Mesenchymal stem cell (in vitro differentiated cells and primary cell): ENCODE measurements at regions not wholly inside any gene's neighbourhood (a gene's known extent, or its start where the extent isn't known, plus 50 kb on each side); places are given as distances from the start of the nearest gene placed in this dataset.

ENCODE experiments used
- DNase-seq: peaks from one replicate; pipeline ENCODE4 v3.0.0-alpha.2; 2013
- H2AFZ ChIP-seq: one replicate; pipeline ENCODE4 v1.6.1; 2013; ENCODE audit warnings: low read depth, mild to moderate bottlenecking, control low read depth, inconsistent platforms, low read length, moderate library complexity
- H2AK5ac ChIP-seq: 2 replicates; pipeline ENCODE4 v1.6.1; 2013; ENCODE audit warnings: low read length, moderate library complexity, mild to moderate bottlenecking, inconsistent platforms; ENCODE audit not compliant: severe bottlenecking
- H2BK120ac ChIP-seq: one replicate; pipeline ENCODE4 v1.6.1; 2013; ENCODE audit warnings: low read depth, mild to moderate bottlenecking, inconsistent platforms, low read length, moderate library complexity
- H2BK12ac ChIP-seq, 2 experiments: one replicate each; pipeline ENCODE4 v1.6.1; 2013; ENCODE audit warnings: inconsistent platforms in 2 of 2, low read length in 2 of 2, mild to moderate bottlenecking in 2 of 2, moderate library complexity in 2 of 2, control low read depth in 1 of 2
- H2BK15ac ChIP-seq: one replicate; pipeline ENCODE4 v1.6.1; 2013; ENCODE audit warnings: mild to moderate bottlenecking, low read depth, inconsistent platforms; ENCODE audit not compliant: poor library complexity, severe bottlenecking
- H2BK5ac ChIP-seq: 2 replicates; pipeline ENCODE4 v1.6.1; 2013; ENCODE audit warnings: low read depth, mild to moderate bottlenecking, low read length, control low read depth, inconsistent platforms; ENCODE audit not compliant: poor library complexity, severe bottlenecking
- H3K14ac ChIP-seq, 2 experiments: one replicate each; pipeline ENCODE4 v1.6.1; 2013; ENCODE audit warnings: inconsistent platforms in 2 of 2, low read length in 2 of 2, control low read depth in 1 of 2, mild to moderate bottlenecking in 1 of 2, moderate library complexity in 1 of 2
- H3K18ac ChIP-seq, 2 experiments: one replicate each; pipeline ENCODE4 v1.6.1; 2013; ENCODE audit warnings: inconsistent platforms in 2 of 2, low read length in 2 of 2, control low read depth in 1 of 2, low read depth in 1 of 2, mild to moderate bottlenecking in 1 of 2
- H3K23ac ChIP-seq, 2 experiments: one replicate each; pipeline ENCODE4 v1.6.1; 2013; ENCODE audit warnings: inconsistent platforms in 2 of 2, low read length in 2 of 2, mild to moderate bottlenecking in 2 of 2, moderate library complexity in 2 of 2, control low read depth in 1 of 2
- H3K27ac ChIP-seq: 2 replicates; pipeline ENCODE4 v1.5.1; 2013; ENCODE audit warnings: mild to moderate bottlenecking, moderate library complexity, low read length, control low read depth, inconsistent platforms; ENCODE audit not compliant: poor library complexity, severe bottlenecking
- H3K27me3 ChIP-seq, 2 experiments: 2 replicates each; pipeline versions ENCODE4 v1.6.1 to v1.7.0; 2013; ENCODE audit warnings: low read length in 2 of 2, mild to moderate bottlenecking in 2 of 2, moderate library complexity in 2 of 2, control low read depth in 1 of 2, inconsistent platforms in 1 of 2; ENCODE audit not compliant: control insufficient read depth in 1 of 2, insufficient read depth in 1 of 2
- H3K36me3 ChIP-seq, 2 experiments: 2 replicates each; pipeline versions ENCODE4 v1.6.1 to v1.7.0; 2013; ENCODE audit warnings: low read length in 2 of 2, control low read depth in 1 of 2, inconsistent platforms in 1 of 2, low read depth in 1 of 2, mild to moderate bottlenecking in 1 of 2; ENCODE audit not compliant: insufficient read depth in 2 of 2, control insufficient read depth in 1 of 2
- H3K4ac ChIP-seq, 2 experiments: one replicate each; pipeline ENCODE4 v1.6.1; 2013; ENCODE audit warnings: inconsistent platforms in 2 of 2, low read length in 2 of 2, mild to moderate bottlenecking in 2 of 2, moderate library complexity in 2 of 2, control low read depth in 1 of 2, low read depth in 1 of 2
- H3K4me1 ChIP-seq: 2 replicates; pipeline ENCODE4 v1.6.1; 2013; ENCODE audit warnings: low read depth, low read length, control low read depth; ENCODE audit not compliant: control insufficient read depth, insufficient read depth
- H3K4me2 ChIP-seq: 2 replicates; pipeline ENCODE4 v1.6.1; 2013; ENCODE audit warnings: low read length, mild to moderate bottlenecking, inconsistent platforms; ENCODE audit not compliant: poor library complexity, severe bottlenecking
- H3K4me3 ChIP-seq, 2 experiments: 2 replicates each; pipeline versions ENCODE4 v1.5.1 to v1.7.0; 2013; ENCODE audit warnings: low read length in 2 of 2, mild to moderate bottlenecking in 2 of 2, control low read depth in 1 of 2, low read depth in 1 of 2; ENCODE audit not compliant: insufficient read depth in 1 of 2
- H3K79me1 ChIP-seq: replicated peaks from 2 replicates; pipeline ENCODE4 v1.6.1; 2013; ENCODE audit warnings: mild to moderate bottlenecking, control low read depth, low read length, inconsistent platforms; ENCODE audit not compliant: poor library complexity, severe bottlenecking
- H3K9ac ChIP-seq: 2 replicates; pipeline ENCODE4 v1.7.0; 2013; ENCODE audit warnings: mild to moderate bottlenecking, low read length, moderate library complexity
- H3K9me3 ChIP-seq: 2 replicates; pipeline ENCODE4 v1.7.0; 2013; ENCODE audit warnings: mild to moderate bottlenecking, low read length; ENCODE audit not compliant: control insufficient read depth
- H4K8ac ChIP-seq: one replicate; pipeline ENCODE4 v1.6.1; 2013; ENCODE audit warnings: inconsistent platforms, mild to moderate bottlenecking, low read length, moderate library complexity
- H4K91ac ChIP-seq: one replicate; pipeline ENCODE4 v1.6.1; 2013; ENCODE audit warnings: mild to moderate bottlenecking, low read length, inconsistent platforms
- WGBS: methylation state at CpG from one replicate; pipeline ENCODE4 v1.1.7; 2013; ENCODE audit warnings: mixed read lengths; 5-methylcytosine and 5-hydroxymethylcytosine counted together

- Histone ChIP-seq H3K27me3 (no peaks in the 10 kb centered on the region), H2BK15ac (no peak overlapping the region), H3K4me1 (no peaks in the 10 kb centered on the region), H3K4ac (no peak overlapping the region), H3K36me3 (no peaks in the 10 kb centered on the region), H2BK12ac (peak overlapping the region in 1 of 2 experiments; percentile 19), H3K79me1 (no peaks in the 10 kb centered on the region), H2BK5ac (no peak overlapping the region), H2AK5ac (no peak overlapping the region), H4K8ac (no peak overlapping the region), H3K4me2 (no peak overlapping the region), H4K91ac (no peak overlapping the region), H3K9me3 (no peaks in the 10 kb centered on the region), H3K18ac (no peak overlapping the region), H2BK120ac (no peak overlapping the region), H3K23ac (no peak overlapping the region), H3K9ac (no peak overlapping the region), H2AFZ (no peak overlapping the region), H3K14ac (no peak overlapping the region), H3K27ac (no peak overlapping the region), H3K4me3 (no peak overlapping the region)
- no peak for DNase-seq
- WGBS: 72% methylated on average over 2 of the region's 2 CpGs
Measured at GRCh38 chr13:47080621-47081020, 183.8 kb upstream of the HTR2A start.

GRCh38 chr13:47076500-47076899 lies 179.6 kb upstream of the HTR2A start:
- H3K14ac ChIP-seq: no peak overlapping the region
- no peak overlapping the region for H2BK5ac ChIP-seq
- H4K8ac ChIP-seq: no peak overlapping the region
- no peak overlapping the region for H2AK5ac ChIP-seq
- no peaks in the 10 kb centered on the region for H3K36me3 ChIP-seq
- H3K4me1 ChIP-seq: no peaks in the 10 kb centered on the region
- no peaks in the 10 kb centered on the region for H3K27me3 ChIP-seq
- H3K27ac ChIP-seq: no peak overlapping the region
- H4K91ac ChIP-seq: no peak overlapping the region
- H2BK15ac ChIP-seq: no peak overlapping the region
- no peak overlapping the region for H2BK12ac ChIP-seq
- no peaks in the 10 kb centered on the region for H3K79me1 ChIP-seq
- no peak overlapping the region for H3K18ac ChIP-seq
- H2AFZ ChIP-seq: no peak overlapping the region
- no peak for DNase-seq
- H2BK120ac ChIP-seq: no peak overlapping the region
- no peak overlapping the region for H3K23ac ChIP-seq
- no peak overlapping the region for H3K9ac ChIP-seq
- no peak overlapping the region for H3K4ac ChIP-seq
- peaks cover 18% of the 10 kb centered on the region for H3K9me3 ChIP-seq
- 71% methylated on average over 2 of the region's 2 CpGs for WGBS
- H3K4me2 ChIP-seq: no peak overlapping the region
- H3K4me3 ChIP-seq: no peak overlapping the region

GRCh38 chr13:47069133-47069532 lies 172.3 kb upstream of the HTR2A start:
- Histone ChIP-seq H2AK5ac (no peak overlapping the region), H2BK5ac (no peak overlapping the region), H2AFZ (no peak overlapping the region), H2BK120ac (no peak overlapping the region), H3K14ac (no peak overlapping the region), H4K8ac (no peak overlapping the region), H2BK12ac (no peak overlapping the region), H3K4me1 (no peaks in the 10 kb centered on the region), H3K9me3 (peaks cover 5% of the 10 kb centered on the region), H2BK15ac (no peak overlapping the region), H4K91ac (no peak overlapping the region), H3K4me2 (no peak overlapping the region), H3K4me3 (no peak overlapping the region), H3K36me3 (no peaks in the 10 kb centered on the region), H3K27ac (no peak overlapping the region), H3K9ac (no peak overlapping the region), H3K23ac (no peak overlapping the region), H3K4ac (no peak overlapping the region), H3K79me1 (no peaks in the 10 kb centered on the region), H3K27me3 (no peaks in the 10 kb centered on the region), H3K18ac (no peak overlapping the region)
- DNase-seq: no peak
- WGBS: 94% methylated on average over 3 of the region's 3 CpGs

- H3K14ac ChIP-seq: no peak overlapping the region
- no peak overlapping the region for H2AFZ ChIP-seq
- no peak overlapping the region for H3K9ac ChIP-seq
- H2AK5ac ChIP-seq: no peak overlapping the region
- no peak overlapping the region for H3K4ac ChIP-seq
- no peak overlapping the region for H3K23ac ChIP-seq
- WGBS: 96% methylated on average over 3 of the region's 3 CpGs
- no peak for DNase-seq
- no peak overlapping the region for H2BK12ac ChIP-seq
- H3K9me3 ChIP-seq: peaks cover 7% of the 10 kb centered on the region
- no peaks in the 10 kb centered on the region for H3K79me1 ChIP-seq
- no peak overlapping the region for H4K8ac ChIP-seq
- H3K4me1 ChIP-seq: no peaks in the 10 kb centered on the region
- no peak overlapping the region for H3K27ac ChIP-seq
- no peak overlapping the region for H3K4me3 ChIP-seq
- H3K4me2 ChIP-seq: no peak overlapping the region
- no peaks in the 10 kb centered on the region for H3K36me3 ChIP-seq
- no peak overlapping the region for H3K18ac ChIP-seq
- H2BK120ac ChIP-seq: no peak overlapping the region
- H4K91ac ChIP-seq: no peak overlapping the region
- H3K27me3 ChIP-seq: no peaks in the 10 kb centered on the region
- H2BK5ac ChIP-seq: no peak overlapping the region
- H2BK15ac ChIP-seq: no peak overlapping the region
Measured at GRCh38 chr13:47067306-47067705, 170.5 kb upstream of the HTR2A start.
